PC-9 (cell line): ENCODE measurements at regions not wholly inside any gene's neighbourhood (a gene's known extent, or its start where the extent isn't known, plus 50 kb on each side); places are given as distances from the start of the nearest gene placed in this dataset.

ENCODE experiments used
- BruUV-seq: library from RNA; stranded (reverse); fragments of 400-500 nt; replicated peaks from 2 replicates; lab custom pipeline; 2021; lab: Mats Ljungman, UMichigan
- CTCF ChIA-PET: fragments of 300-600 bp; sonication (Branson Sonifier 250); formaldehyde crosslinking; loops from one replicate; lab custom pipeline; 2022; ENCODE audit warnings: antibody characterized with exemption; lab: Charles Lee
- POLR2A ChIA-PET: fragments of 300-600 bp; sonication (Branson Sonifier 250); formaldehyde crosslinking; loops from one replicate; lab custom pipeline; 2022; ENCODE audit warnings: antibody characterized with exemption; ENCODE audit not compliant: unreplicated experiment; lab: Charles Lee
- DNase-seq, 2 experiments: peaks; one replicate each; pipeline versions ENCODE4 v3.0.0 to v3.0.0-alpha.2; 2015 to 2022; ENCODE audit warnings: mixed read lengths in 1 of 2
- H2AFZ ChIP-seq: fragments of 200-600 bp; sonication (generic); 2 replicates; pipeline ENCODE4 v1.8.1; 2017; ENCODE audit warnings: antibody characterized with exemption
- H3F3A ChIP-seq: fragments of 200-600 bp; sonication (generic); 2 replicates; pipeline ENCODE4 v1.8.1; 2017; ENCODE audit warnings: antibody characterized with exemption, mild to moderate bottlenecking, low read depth; ENCODE audit not compliant: insufficient read depth
- H3K27ac ChIP-seq: fragments of 200-600 bp; sonication (generic); 2 replicates; pipeline ENCODE4 v1.6.1; 2016; ENCODE audit warnings: mixed run types
- H3K27me3 ChIP-seq: fragments of 200-600 bp; sonication (generic); 2 replicates; pipeline ENCODE4 v1.6.1; 2016; ENCODE audit warnings: low read depth, mixed run types; ENCODE audit not compliant: insufficient read depth
- H3K36me3 ChIP-seq: fragments of 200-600 bp; sonication (generic); 2 replicates; pipeline ENCODE4 v1.6.1; 2016; ENCODE audit warnings: low read depth, mixed run types
- H3K4me1 ChIP-seq: fragments of 200-600 bp; sonication (generic); replicated peaks from 2 replicates; pipeline ENCODE4 v1.6.1; 2016; ENCODE audit warnings: mixed run types; ENCODE audit not compliant: insufficient read depth
- H3K4me2 ChIP-seq: fragments of 200-600 bp; sonication (generic); 2 replicates; pipeline ENCODE4 v1.6.1; 2017; ENCODE audit warnings: mixed run types
- H3K4me3 ChIP-seq: fragments of 200-600 bp; sonication (generic); 2 replicates; pipeline ENCODE4 v1.6.1; 2016; ENCODE audit warnings: mixed run types
- H3K79me2 ChIP-seq: fragments of 200-600 bp; sonication (generic); 2 replicates; pipeline ENCODE4 v1.6.1; 2017; ENCODE audit warnings: low read depth, mixed run types
- H3K9me2 ChIP-seq: fragments of 200-600 bp; sonication (generic); 2 replicates; pipeline ENCODE4 v1.8.1; 2017; ENCODE audit warnings: mild to moderate bottlenecking; ENCODE audit not compliant: insufficient read depth
- H3K9me3 ChIP-seq: fragments of 200-600 bp; sonication (generic); 2 replicates; pipeline ENCODE4 v1.8.1; 2016; ENCODE audit warnings: low read depth; ENCODE audit not compliant: insufficient read depth
- H4K20me1 ChIP-seq: fragments of 200-600 bp; sonication (generic); 2 replicates; pipeline ENCODE4 v1.8.1; 2017; ENCODE audit not compliant: insufficient read depth
- CTCF ChIP-seq: fragments of 200-600 bp; sonication (generic); conservative IDR thresholded peaks from 2 replicates; pipeline ENCODE4 v1.6.1; 2017; ENCODE audit warnings: mixed run types, antibody characterized with exemption, mild to moderate bottlenecking, moderate library complexity
- EZH2 ChIP-seq: fragments of 200-600 bp; sonication (generic); IDR thresholded peaks from 2 replicates; pipeline ENCODE4 v1.8.0; 2017; ENCODE audit warnings: antibody characterized with exemption, low read depth
- intact Hi-C: fragments of 100-400 bp; cut with micrococcal nuclease; formaldehyde crosslinking; loops from one replicate; pipeline ENCODE4 v1.10.0; 2022; ENCODE audit not compliant: unreplicated experiment

GRCh38 chr4:178535939-178536579 lies 1093.8 kb upstream of the AGA start:
- no peaks in the 10 kb centered on the region for H3K27me3 ChIP-seq
- H3K4me2 ChIP-seq, result no peak overlapping the region
- POLR2A ChIA-PET, result no interaction called here
- H3K4me1 ChIP-seq, result no peaks in the 10 kb centered on the region
- H3K36me3 ChIP-seq, result no peaks in the 10 kb centered on the region
- H3K9me3 ChIP-seq, result no peaks in the 10 kb centered on the region
- no peaks in the 10 kb centered on the region for H3K9me2 ChIP-seq
- no peaks in the 10 kb centered on the region for H3K79me2 ChIP-seq
- no peak for DNase-seq
- TF ChIP-seq CTCF, result no peak
- no peak for TF ChIP-seq EZH2
- no TSS peak for BruUV-seq
- H3K4me3 ChIP-seq, result no peak overlapping the region
- no peaks in the 10 kb centered on the region for H4K20me1 ChIP-seq
- CTCF ChIA-PET, result no interaction called here
- H3K27ac ChIP-seq, result no peak overlapping the region
- no peak overlapping the region for H2AFZ ChIP-seq
- intact Hi-C loops, result no loop called here
- no peaks in the 10 kb centered on the region for H3F3A ChIP-seq

- intact Hi-C loops, result no loop called here
- TF ChIP-seq CTCF, result no peak
- no peak for TF ChIP-seq EZH2
- Histone ChIP-seq H3K36me3 (no peaks in the 10 kb centered on the region), H3K9me2 (no peaks in the 10 kb centered on the region), H3K27me3 (no peaks in the 10 kb centered on the region), H3K4me1 (no peaks in the 10 kb centered on the region), H2AFZ (no peak overlapping the region), H3K4me3 (no peak overlapping the region), H3K79me2 (no peaks in the 10 kb centered on the region), H4K20me1 (no peaks in the 10 kb centered on the region), H3K27ac (no peak overlapping the region), H3K9me3 (no peaks in the 10 kb centered on the region), H3F3A (no peaks in the 10 kb centered on the region), H3K4me2 (no peak overlapping the region)
- ChIA-PET POLR2A (no interaction called here), CTCF (no interaction called here)
- BruUV-seq, result no TSS peak
- no peak for DNase-seq
These were observed 1111.0 kb upstream of the AGA start for GRCh38 chr4:178553201-178553600.

- no peak overlapping the region for H3K27ac ChIP-seq
- intact Hi-C loops, result no loop called here
- H3K9me2 ChIP-seq, result no peaks in the 10 kb centered on the region
- ChIA-PET POLR2A (no interaction called here), CTCF (no interaction called here)
- H3K27me3 ChIP-seq, result no peaks in the 10 kb centered on the region
- no peaks in the 10 kb centered on the region for H3K4me1 ChIP-seq
- no TSS peak for BruUV-seq
- H3K9me3 ChIP-seq, result no peaks in the 10 kb centered on the region
- no peaks in the 10 kb centered on the region for H3K79me2 ChIP-seq
- H3F3A ChIP-seq, result no peaks in the 10 kb centered on the region
- DNase-seq, result no peak
- no peak overlapping the region for H3K4me2 ChIP-seq
- no peak overlapping the region for H3K4me3 ChIP-seq
- H2AFZ ChIP-seq, result no peak overlapping the region
- no peaks in the 10 kb centered on the region for H4K20me1 ChIP-seq
- TF ChIP-seq CTCF (no peak), EZH2 (no peak)
- no peaks in the 10 kb centered on the region for H3K36me3 ChIP-seq
These were observed 1112.1 kb upstream of the AGA start for GRCh38 chr4:178554352-178554751.
